ENCODE measurements at regions not wholly inside any gene's neighbourhood (a gene's known extent, or its start where the extent isn't known, plus 50 kb on each side); places are given as distances from the start of the nearest gene placed in this dataset.
"Not testable (repeated sequence)": the region's sequence is repeated elsewhere in the genome, so short reads cannot be mapped to it uniquely, and the experiment has no call there.

DNA sequence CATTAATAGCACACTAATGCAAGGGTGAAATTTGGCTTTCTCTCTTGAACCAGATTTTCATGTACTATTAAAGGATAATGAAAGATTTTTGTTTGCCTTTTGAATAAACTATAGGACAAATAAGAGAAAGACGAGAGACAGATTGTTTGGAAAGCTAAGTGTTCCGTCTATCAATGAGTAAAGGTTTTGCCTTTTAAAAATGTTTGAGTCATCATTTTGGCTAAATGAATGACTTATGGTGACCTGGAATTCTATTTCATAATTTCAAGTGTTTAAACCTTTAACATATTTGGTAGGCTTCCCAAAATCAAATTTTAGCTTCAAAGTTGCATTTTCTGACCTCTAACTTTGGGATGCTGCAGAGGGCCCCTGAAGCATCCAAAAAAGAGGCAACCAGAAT lies 145.2 kb downstream of the SLC25A46 start:
- DNase-seq (no peak), ATAC-seq (no peak)
- Mint-ChIP-seq H3K27me3 (ENCODE audit: low read depth) (no peaks in the 10 kb centered on the region), H3K4me3 (no peak overlapping the region), H3K4me1 (ENCODE audit: low read depth) (no peaks in the 10 kb centered on the region), H3K36me3 (ENCODE audit: insufficient read depth) (no peaks in the 10 kb centered on the region), H3K9me3 (peaks cover 8% of the 10 kb centered on the region)

DNA sequence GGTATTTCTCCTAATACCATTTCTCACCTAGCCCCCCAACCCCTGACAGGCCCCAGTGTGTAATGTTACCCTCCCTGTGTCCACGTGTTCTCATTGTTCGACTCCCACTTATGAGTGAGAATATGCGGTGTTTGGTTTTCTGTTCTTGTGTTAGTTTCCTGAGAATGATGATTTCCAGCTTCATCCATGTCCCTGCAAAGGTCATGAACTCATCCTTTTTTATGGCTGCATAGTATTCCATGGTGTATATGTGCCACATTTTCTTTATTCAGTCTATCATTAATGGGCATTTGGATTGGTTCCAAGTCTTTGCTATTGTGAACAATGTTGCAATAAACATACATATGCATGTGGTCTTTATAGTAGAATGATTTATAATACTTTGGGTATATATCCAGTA lies 148.4 kb downstream of the SLC25A46 start:
- H3K9me3 Mint-ChIP-seq, result peaks cover 26% of the 10 kb centered on the region
- DNase-seq; H3K4me3 Mint-ChIP-seq; H3K27me3 Mint-ChIP-seq (ENCODE audit: low read depth); H3K36me3 Mint-ChIP-seq (ENCODE audit: insufficient read depth); ATAC-seq; H3K4me1 Mint-ChIP-seq (ENCODE audit: low read depth): not testable (repeated sequence)

DNA sequence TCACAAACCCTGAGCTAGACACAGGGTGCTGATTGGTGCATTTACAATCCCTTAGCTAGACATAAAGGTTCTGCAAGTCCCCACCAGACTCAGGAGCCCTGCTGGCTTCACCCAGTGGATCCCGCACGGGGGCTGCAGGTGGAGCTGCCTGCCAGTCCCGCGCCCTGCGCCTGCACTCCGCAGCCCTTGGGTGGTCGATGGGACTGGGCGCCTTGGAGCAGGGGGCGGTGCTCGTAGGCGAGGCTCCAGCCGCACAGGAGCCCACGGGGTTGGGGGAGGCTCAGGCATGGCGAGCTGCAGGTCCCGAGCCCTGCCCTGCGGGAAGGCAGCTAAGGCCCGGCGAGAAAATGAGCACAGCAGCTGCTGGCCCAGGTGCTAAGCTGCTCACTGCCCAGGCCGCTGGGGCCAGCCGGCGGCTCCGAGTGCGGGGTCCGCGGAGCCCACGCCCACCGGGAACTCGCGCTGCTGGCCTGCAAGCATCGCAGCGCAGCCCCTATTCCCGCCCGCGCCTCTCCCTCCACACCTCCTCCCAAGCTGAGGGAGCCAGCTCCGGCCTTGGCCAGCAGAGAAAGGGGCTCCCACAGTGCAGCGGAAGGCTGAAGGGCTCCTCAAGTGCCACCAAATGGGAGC lies 155.2 kb downstream of the SLC25A46 start:
- not testable (repeated sequence) for H3K4me1 Mint-ChIP-seq (ENCODE audit: low read depth); H3K36me3 Mint-ChIP-seq (ENCODE audit: insufficient read depth); ATAC-seq; H3K4me3 Mint-ChIP-seq; H3K27me3 Mint-ChIP-seq (ENCODE audit: low read depth); DNase-seq
- H3K9me3 Mint-ChIP-seq, result peaks cover 21% of the 10 kb centered on the region

DNA sequence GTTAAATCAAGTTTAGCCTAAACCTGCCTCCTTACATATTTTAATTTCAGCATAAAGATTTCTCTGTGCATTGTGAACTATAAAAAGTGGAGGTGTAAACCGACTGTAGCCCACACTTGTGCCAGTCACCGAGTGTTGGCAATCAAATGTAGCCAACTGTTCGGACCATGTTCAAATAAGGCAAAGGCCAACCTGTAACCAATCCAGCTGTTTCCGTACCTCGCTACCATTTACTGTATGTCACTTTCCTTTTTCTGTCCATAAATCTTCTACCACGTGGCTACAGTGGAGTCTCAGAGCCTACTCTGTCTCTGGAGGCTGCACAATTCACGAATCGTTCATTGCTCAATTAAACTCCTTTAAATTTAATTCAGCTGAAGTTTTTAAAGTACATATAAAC lies 156.0 kb downstream of the SLC25A46 start:
- ATAC-seq (no peak), DNase-seq (no peak)
- peaks cover 16% of the 10 kb centered on the region for H3K9me3 Mint-ChIP-seq
- H3K36me3 Mint-ChIP-seq (ENCODE audit: insufficient read depth), result no peaks in the 10 kb centered on the region
- no peaks in the 10 kb centered on the region for H3K4me1 Mint-ChIP-seq (ENCODE audit: low read depth)
- H3K4me3 Mint-ChIP-seq, result no peak overlapping the region
- peaks cover 5% of the 10 kb centered on the region for H3K27me3 Mint-ChIP-seq (ENCODE audit: low read depth)

DNA sequence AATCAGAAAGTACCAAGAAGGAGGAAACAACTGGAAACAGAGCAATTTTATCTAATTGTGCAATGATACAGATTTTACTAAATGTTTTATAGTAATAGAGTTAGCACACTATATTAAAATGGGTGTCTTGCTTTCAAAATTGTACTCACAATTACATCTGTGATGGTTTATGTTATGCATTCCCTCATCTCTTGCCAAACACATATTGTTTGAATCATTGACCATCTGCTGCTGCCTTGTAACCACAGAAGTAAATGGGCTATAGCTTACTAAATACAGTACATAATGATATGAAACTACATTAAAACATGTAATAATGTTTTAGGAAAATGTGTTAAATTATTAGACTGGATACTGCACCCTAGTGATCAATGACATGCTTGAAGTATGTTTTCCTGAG lies 158.1 kb downstream of the SLC25A46 start:
- DNase-seq (no peak), ATAC-seq (no peak)
- no peaks in the 10 kb centered on the region for H3K4me1 Mint-ChIP-seq (ENCODE audit: low read depth)
- peaks cover 5% of the 10 kb centered on the region for H3K27me3 Mint-ChIP-seq (ENCODE audit: low read depth)
- H3K4me3 Mint-ChIP-seq, result no peak overlapping the region
- no peaks in the 10 kb centered on the region for H3K36me3 Mint-ChIP-seq (ENCODE audit: insufficient read depth)
- H3K9me3 Mint-ChIP-seq, result peaks cover 3% of the 10 kb centered on the region

DNA sequence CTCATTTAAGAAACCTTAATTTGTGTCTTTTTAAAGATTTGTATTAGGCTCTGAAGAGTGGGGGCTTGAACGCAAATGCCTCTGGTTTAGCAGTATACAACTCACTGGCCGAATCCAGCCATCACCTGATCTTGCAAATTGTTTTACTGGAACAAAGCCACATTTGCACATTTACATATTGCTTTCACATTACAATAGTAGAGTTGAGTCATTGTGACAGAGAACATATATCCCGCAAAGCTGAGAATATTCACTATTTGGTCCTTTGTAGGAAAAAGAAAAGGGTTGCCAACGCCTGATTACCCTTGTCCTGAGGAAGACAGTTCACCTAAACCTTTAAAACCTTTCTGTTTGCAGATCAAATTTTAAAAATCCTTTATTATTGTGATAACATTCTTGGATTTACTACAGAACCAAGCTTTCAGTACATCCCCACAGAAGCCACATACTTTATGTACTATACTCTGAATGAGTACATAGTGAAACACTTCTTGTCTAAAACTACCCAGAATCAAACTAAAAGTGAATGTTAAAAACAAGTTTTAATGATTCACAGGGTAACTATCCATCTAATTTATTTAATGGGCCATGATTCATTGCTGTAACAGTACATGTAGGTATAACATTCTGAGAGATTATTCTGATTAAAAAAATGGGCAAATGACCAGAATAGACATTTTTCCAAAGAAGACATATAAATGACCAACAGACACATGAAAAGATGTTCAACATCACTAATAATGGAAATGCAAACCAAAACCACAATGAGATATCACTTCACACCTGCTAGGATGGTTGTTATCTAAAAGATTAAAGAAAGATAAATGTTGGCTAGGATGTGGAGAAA lies 161.0 kb downstream of the SLC25A46 start:
- Mint-ChIP-seq H3K4me1 (ENCODE audit: low read depth) (no peaks in the 10 kb centered on the region), H3K36me3 (ENCODE audit: insufficient read depth) (no peaks in the 10 kb centered on the region), H3K9me3 (no peaks in the 10 kb centered on the region), H3K4me3 (no peak overlapping the region), H3K27me3 (ENCODE audit: low read depth) (peaks cover 3% of the 10 kb centered on the region)
- ATAC-seq (peak; percentile 28 to 37), DNase-seq (no peak)

- Mint-ChIP-seq H3K36me3 (ENCODE audit: insufficient read depth) (no peaks in the 10 kb centered on the region), H3K27me3 (ENCODE audit: low read depth) (peaks cover 6% of the 10 kb centered on the region), H3K9me3 (no peaks in the 10 kb centered on the region), H3K4me1 (ENCODE audit: low read depth) (no peaks in the 10 kb centered on the region), H3K4me3 (no peak overlapping the region)
- ATAC-seq (no peak), DNase-seq (no peak)
These were observed 162.0 kb downstream of the SLC25A46 start for GRCh38 chr5:110900829-110901228.

DNA sequence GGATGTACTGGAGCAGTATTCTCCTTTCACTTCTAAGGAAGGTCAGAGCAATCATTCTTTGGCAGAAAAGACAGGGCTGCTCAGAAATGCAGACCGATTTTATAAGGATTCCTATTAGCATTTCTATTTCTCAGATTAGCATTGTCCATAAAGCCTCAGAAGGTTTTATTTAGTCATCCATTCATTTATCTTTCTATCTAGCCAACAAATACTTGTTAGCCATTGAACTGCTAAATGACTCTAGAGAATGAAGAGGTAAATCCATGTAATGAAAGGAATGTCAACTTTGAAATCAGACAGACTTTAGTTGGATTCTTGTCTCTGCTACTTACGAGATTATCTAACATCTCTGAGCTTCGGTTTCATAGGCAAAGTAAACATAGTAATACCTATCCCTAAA lies 165.2 kb downstream of the SLC25A46 start:
- no peaks in the 10 kb centered on the region for H3K36me3 Mint-ChIP-seq (ENCODE audit: insufficient read depth)
- no peak for ATAC-seq
- H3K4me1 Mint-ChIP-seq (ENCODE audit: low read depth), result no peaks in the 10 kb centered on the region
- H3K27me3 Mint-ChIP-seq (ENCODE audit: low read depth), result peaks cover 3% of the 10 kb centered on the region
- no peaks in the 10 kb centered on the region for H3K9me3 Mint-ChIP-seq
- no peak for DNase-seq
- no peak overlapping the region for H3K4me3 Mint-ChIP-seq

DNA sequence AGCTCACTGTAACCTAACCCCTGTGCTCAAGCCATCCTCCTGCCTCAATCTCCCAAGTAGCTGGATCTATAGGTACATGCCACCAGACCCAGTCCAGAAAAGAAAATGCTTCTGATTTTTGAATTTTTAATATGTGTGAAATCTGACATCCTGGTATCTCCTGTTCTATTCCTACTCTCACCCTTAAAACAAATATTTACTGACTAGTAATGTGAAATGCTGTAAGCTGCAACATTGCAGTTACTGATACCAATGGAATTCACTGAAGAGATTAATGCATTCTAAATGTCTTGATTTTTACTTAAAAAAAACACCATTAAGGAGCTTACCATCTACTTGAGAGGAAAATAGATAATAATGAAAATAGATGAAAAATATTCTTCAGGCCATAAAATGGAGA lies 162.7 kb upstream of the TSLP start:
- Mint-ChIP-seq H3K4me1 (ENCODE audit: low read depth) (no peaks in the 10 kb centered on the region), H3K4me3 (no peak overlapping the region), H3K27me3 (ENCODE audit: low read depth) (peaks cover 3% of the 10 kb centered on the region), H3K36me3 (ENCODE audit: insufficient read depth) (no peaks in the 10 kb centered on the region), H3K9me3 (no peaks in the 10 kb centered on the region)
- DNase-seq, result no peak
- ATAC-seq, result no peak

GRCh38 chr5:110909415-110909814 lies 162.1 kb upstream of the TSLP start:
- Mint-ChIP-seq H3K36me3 (ENCODE audit: insufficient read depth) (no peaks in the 10 kb centered on the region), H3K9me3 (no peaks in the 10 kb centered on the region), H3K4me3 (no peak overlapping the region), H3K4me1 (ENCODE audit: low read depth) (no peaks in the 10 kb centered on the region), H3K27me3 (ENCODE audit: low read depth) (peaks cover 6% of the 10 kb centered on the region)
- ATAC-seq (no peak), DNase-seq (no peak)

DNA sequence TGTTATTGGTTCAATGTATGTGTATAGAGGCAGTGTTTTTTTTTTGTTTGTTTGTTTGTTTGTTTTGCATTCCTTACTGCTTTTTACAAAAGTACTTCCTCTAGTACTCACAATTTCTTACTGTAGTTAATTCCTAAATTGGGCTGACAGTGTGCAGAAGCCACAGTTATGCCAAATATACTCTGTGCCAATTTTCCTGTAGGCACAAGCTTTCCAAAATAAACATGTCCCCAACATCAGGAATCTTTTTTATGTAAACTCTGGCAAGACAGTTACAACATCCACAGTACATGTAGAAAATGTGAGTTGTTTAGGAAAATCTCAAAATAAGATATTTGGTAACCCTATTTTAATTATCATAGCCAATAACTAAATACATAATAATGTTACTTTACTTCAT lies 161.6 kb upstream of the TSLP start:
- H3K4me3 Mint-ChIP-seq, result no peak overlapping the region
- DNase-seq (no peak), ATAC-seq (no peak)
- H3K4me1 Mint-ChIP-seq (ENCODE audit: low read depth), result no peaks in the 10 kb centered on the region
- no peaks in the 10 kb centered on the region for H3K9me3 Mint-ChIP-seq
- peaks cover 6% of the 10 kb centered on the region for H3K27me3 Mint-ChIP-seq (ENCODE audit: low read depth)
- no peaks in the 10 kb centered on the region for H3K36me3 Mint-ChIP-seq (ENCODE audit: insufficient read depth)

DNA sequence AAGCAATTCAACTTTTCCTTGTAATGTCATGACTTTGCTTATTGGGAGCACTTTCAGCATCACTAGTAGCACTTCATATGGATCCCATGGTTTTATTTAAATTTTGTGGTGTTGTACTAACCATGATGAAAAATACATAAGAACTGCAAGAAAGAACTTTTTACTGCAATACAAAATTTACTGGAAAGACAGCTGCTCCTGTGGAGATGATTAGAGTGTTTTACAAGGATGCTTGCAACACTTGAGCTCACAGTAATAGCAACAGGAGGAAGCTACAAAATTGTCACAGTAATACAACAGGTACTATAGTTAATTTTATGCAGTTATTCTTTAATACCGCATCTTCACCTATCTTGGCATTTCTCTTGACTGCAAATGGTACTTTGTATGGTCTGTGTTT lies 158.3 kb upstream of the TSLP start:
- ATAC-seq, result no peak
- Mint-ChIP-seq H3K9me3 (no peaks in the 10 kb centered on the region), H3K36me3 (ENCODE audit: insufficient read depth) (no peaks in the 10 kb centered on the region), H3K27me3 (ENCODE audit: low read depth) (peaks cover 4% of the 10 kb centered on the region), H3K4me1 (ENCODE audit: low read depth) (no peaks in the 10 kb centered on the region), H3K4me3 (no peak overlapping the region)
- no peak for DNase-seq

- DNase-seq (no peak), ATAC-seq (no peak)
- H3K4me1 Mint-ChIP-seq (ENCODE audit: low read depth), result no peaks in the 10 kb centered on the region
- H3K36me3 Mint-ChIP-seq (ENCODE audit: insufficient read depth), result no peaks in the 10 kb centered on the region
- H3K4me3 Mint-ChIP-seq, result no peak overlapping the region
- no peaks in the 10 kb centered on the region for H3K9me3 Mint-ChIP-seq
- peaks cover 9% of the 10 kb centered on the region for H3K27me3 Mint-ChIP-seq (ENCODE audit: low read depth)
These were observed 155.0 kb upstream of the TSLP start for GRCh38 chr5:110916381-110917049.

GRCh38 chr5:110917161-110917875 lies 154.2 kb upstream of the TSLP start:
- DNase-seq, result no peak
- ATAC-seq, result no peak
- Mint-ChIP-seq H3K9me3 (no peaks in the 10 kb centered on the region), H3K27me3 (ENCODE audit: low read depth) (peaks cover 11% of the 10 kb centered on the region), H3K36me3 (ENCODE audit: insufficient read depth) (no peaks in the 10 kb centered on the region), H3K4me1 (ENCODE audit: low read depth) (no peaks in the 10 kb centered on the region), H3K4me3 (no peak overlapping the region)
